NCI-H69 (cell line): ENCODE measurements at regions not wholly inside any gene's neighbourhood (a gene's known extent, or its start where the extent isn't known, plus 50 kb on each side); places are given as distances from the start of the nearest gene placed in this dataset.
"Not testable (repeated sequence)": the region's sequence is repeated elsewhere in the genome, so short reads cannot be mapped to it uniquely, and the experiment has no call there.

ENCODE experiments used
- DNase-seq: peaks from one replicate; lab custom pipeline; 2025; lab: John Stamatoyannopoulos, UW

DNA sequence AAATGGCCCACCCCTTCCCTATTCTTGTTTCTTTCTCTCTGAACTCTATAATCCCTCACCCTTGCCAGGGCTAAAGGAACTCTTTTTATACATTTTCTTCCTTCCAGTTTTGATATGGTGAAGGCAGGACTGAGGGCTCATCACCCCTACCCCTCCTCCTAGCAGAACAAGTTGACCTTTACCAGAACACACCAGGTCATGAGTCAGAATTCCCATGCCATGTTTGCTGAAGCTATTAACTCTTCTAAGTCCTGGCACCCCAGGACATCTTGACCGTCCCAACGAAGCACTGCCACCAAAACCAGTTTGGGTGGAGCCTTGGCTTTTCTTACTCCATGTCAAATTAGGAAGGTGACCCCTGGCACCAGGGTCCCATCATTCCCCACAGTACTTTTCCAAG is 57.5 kb upstream of the DYNLT3 start:
- DNase-seq = no peak

DNA sequence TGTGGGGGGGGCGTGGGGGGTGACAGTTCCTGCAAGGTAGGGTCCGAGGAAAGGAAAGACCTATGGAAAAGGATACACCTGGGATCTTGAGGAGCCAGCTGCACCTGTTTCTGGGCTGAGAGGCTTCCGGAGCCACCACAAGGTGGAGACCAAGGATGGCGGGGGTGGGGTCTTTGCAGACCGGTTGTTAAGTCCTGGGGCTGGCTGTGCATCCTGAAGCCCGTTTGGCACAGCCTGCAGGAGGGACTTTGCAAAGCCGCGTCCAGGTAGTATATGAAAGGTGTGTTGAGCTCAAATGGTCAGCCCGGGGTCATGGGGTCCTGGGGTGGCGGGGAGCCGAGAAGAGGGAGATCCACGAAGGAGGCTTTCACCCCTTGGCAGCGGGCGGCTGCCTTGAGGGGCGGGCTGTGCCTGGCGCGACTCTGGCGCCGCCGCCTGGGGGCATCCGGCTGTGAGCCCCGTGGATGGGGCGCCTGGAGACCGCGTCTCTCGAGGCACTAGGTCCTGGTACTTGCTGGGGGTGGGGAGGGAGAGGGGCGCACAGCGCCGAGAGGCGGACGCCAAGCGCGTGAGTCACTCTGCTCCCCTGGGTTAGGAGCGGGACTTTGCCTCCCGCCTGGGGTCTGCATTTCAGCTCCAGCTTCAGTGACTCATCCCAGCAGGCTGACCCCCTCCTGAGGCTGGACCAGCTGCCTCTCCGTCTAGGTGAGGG is 58.2 kb upstream of the DYNLT3 start:
- DNase-seq = peak; percentile 92

DNA sequence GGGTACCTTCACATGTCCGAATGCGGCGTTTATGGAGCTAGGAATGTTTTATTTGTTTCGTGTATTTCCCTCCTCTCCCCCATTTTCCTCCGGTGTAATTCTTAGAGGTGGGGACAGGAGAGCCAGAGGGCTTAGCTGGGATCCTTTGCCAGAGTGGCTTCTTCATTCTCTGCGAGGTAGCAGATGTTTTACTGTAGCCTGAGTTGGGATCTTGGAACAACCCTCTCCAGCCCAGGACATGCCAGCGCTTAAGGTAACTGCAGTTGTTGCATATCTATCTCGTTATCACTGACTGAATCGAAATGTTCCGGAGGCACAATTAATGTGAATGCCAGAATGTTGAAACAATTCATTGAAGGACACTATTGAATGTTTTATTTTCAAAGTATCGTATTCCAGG is 59.0 kb upstream of the DYNLT3 start:
- DNase-seq = peak; percentile 58

DNA sequence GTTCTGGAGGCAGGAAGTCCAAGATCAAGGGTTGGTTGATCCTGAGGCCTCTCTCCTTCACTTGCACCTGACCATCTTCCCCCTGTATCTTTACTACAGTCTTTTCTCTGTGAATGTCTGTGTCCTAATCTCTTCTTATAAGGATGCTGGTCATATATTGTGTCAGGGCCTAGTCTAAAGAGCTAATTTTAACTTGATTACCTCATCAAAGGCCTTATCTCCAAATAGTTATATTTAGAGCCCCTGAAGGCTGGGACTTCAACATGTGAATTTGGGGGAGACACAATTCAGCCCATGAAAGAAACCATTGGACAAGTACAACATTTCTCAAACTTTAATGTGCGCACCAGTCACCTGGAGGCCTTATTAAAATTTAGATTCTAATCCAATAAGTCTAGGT is 62.8 kb upstream of the DYNLT3 start:
- no peak for DNase-seq

DNA sequence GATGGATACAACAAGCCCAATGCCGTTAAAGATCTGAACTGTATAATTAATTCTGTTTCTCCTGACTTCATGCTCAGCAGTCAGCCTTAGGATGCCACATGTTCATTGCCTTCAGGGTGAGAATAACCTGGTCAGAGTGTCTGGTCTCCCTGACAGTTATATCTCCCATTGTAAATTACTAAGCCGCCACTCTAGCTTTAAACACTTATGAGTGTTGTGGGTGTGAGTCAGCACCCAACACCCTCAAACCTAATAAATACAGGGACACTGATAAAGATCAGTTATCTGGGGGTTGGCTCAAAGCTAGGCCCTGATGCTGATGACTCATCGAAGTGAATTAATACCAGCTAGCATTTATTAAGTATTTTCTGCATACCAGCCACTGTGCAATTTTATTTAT is 64.9 kb upstream of the DYNLT3 start:
- peak; percentile 87 for DNase-seq

DNA sequence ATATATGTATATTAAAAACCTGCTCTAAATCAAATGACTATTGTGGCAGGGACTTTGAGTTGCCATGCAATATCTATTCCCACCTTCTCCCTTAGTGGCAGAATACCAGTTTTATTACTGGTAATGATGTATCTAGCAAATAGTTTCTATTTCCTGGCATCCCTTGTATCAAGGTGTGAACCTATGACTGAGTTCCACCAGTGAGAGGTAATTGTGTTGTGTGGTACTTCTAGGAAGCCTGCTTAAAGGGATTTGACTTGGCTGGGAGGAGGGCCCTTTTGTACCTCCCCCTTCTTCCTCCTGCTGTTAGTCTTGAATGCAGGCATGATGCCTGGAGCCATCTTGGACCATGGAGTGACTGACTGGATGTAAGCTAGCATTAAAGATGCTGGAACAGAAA is 65.4 kb upstream of the DYNLT3 start:
- DNase-seq = peak; percentile 31

DNA sequence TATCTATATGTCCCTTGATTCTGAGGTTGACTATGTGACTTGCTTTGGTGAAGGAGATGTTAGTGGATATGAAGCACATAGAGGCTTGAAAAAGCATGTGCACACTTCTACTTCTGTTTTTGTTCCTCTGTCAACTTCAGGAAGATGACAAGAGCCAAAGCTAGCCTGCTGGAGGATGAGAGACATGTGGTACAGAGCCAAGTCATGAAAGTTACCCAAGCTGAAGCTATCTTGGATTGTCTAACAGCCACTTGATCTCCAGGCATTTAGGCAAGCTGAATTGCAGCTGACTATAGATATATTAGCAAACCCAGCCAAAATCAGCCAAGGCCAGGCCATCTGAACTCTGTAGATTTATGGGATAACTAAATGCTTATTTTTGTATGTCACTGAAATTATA is 70.8 kb upstream of the DYNLT3 start:
- DNase-seq = no peak

DNA sequence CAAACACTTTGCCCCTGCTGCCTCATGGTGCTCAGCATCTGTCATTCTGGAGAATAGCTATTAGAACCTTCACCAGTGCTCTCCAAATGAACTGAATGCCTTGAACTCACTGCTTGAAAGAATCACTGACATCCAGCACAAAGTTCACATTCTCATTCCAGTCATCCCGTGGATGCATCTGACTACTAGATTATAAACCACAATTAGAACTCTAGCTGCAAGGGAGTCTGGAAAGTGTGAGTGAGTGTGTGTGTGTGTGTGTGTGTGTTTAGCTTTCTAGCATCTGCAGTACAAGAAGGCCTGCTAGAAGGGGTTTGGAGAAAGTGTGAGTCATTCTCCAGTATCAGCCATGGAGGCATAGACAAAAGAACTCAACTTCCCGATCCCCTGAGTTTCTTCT is 71.3 kb upstream of the DYNLT3 start:
- DNase-seq = no peak

DNA sequence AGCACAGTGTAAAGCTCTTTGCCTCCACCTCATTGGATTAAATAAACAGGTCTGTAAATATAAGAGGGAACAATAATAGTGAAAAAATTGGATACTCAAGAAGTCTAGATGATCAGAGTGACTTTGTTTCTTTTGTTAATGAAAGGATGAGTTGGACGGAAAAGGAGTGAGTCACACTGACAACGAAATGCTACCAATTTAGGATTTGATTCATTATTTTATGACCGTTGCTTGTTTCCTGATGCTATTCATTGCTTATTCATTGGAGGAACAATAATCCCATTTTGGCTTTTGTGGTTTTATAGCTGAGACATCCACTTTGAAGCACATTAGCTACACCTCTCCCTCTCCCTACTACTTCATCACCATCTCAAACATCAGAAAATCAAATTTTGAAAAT is 74.4 kb upstream of the DYNLT3 start:
- peak; percentile 40 for DNase-seq

DNA sequence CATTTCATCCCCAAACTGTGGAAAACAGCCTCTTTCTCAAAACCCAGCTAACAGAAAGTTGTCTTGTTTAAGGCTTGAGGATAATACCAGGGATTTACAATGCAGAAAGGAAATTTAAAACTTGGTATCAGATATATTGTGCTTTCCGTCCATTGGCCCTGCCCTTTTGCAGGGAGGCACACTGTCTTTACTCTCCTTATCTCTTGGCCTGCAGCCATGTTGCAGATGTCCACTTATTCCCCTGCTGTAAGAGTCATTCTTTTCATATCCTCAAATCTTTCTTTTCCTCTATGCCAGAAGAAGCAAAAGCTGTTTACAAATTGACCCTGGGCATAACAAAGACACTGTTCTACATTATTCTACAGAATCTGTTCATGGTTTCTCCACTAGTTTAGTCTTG is 75.6 kb upstream of the DYNLT3 start:
- DNase-seq = no peak

DNA sequence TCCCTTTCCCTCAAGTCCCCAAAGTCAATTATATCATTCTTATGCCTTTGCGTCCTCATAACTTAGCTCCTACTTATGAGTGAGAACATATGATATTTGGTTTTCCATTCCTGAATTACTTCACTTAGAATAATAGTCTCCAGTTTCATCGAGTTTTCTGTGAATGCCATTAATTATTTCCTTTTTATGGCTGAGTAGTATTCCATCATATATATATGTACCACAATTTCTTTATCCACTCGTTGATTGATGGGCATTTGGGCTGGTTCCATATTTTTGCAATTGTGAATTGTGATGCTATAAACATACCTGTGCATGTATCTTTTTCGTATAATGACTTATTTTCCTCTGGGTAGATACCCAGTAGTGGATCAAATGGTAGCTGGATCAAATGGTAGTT is 78.4 kb upstream of the DYNLT3 start:
- not testable (repeated sequence) for DNase-seq

DNA sequence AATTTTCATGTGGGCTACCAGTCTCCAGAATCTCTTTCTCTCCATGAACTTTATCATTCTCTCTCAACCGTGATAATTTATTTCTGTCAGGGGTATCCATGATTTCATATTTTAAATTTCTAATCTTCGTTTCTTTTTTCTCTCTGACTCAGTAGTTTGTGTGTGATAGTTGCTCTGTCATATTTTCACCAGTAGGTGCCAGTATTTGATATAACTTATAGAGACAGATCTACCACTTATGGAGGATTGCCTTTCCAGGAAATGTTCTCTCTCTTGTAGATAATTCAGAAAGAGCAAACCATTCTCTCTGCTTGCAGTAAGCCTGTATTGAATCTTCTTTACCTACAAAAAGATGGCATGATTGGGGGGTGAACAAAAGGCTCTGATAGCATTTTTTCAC is 79.3 kb upstream of the DYNLT3 start:
- DNase-seq = peak; percentile 71

DNA sequence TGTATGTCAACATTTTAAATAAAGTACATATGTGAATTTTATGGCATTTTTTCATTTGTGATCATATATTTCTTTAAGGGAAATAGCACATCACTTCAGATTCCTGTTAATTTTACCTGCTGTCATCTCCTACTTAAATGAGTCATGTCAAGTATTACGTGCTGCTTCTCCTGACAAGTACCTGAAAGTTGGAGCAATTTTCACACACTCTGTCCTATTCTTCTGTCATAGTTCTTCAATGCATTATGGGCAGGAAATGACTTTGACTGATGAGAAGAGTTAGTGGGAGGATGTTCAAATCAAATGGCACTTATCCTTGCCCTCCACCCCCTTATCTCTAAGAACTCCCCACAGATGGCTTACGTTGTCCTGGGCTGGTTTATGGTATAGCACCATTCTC is 64.2 kb upstream of the SYTL5 start:
- no peak for DNase-seq

DNA sequence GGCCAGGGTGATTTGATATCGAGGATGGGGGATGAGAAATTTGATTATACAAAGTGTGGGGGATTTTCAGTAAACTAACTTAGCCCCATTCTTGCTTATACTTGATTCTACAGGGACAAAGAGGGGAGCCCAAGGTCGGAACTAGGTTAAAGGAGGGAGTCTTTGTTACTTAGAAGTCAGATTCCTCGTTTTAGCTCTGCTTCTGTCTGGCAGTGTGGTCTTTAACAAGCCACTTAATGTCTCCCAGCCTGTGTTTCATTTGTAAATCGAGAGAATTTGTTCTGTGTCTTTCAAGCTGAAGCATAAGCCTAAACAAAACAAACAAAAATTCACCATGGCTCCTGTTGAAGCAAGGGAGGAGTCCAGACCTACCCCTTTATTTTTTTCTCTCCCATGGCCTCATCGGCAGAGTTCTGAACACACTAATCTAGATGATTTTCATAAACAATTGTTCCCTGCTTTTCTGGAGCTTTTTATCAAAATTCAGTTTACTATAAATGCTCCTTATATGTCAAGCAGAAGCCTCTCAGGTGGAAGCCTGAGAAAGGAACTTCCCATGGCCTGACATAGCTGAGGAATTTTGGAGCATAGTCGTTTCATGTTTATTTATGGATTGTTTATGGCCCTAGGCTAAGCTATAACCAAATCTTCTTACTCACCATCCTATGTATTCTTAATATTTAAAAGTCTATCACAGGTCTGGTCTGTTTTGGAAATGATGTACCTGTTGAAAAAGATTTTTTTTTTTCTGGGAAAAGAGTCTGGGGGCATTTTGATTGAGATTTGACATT is 62.6 kb upstream of the SYTL5 start:
- no peak for DNase-seq

DNA sequence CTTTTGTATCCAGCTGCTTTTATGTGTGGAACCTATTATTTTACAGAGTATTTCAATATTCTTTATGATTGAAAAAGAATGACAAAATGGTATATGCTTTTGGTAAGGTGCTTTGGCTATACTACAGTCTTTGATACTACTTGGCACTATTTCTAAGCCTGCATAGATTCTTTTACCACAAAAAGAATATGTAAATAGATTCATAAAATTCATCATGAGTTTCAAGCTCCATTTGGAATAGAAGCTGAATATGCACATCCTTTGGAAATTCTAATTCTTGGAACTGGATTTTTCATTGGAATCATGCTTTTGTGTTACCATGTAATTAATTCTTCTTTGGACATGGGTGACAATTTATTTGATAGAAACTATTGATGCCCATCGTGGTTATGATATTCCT is 60.2 kb upstream of the SYTL5 start:
- no peak for DNase-seq

DNA sequence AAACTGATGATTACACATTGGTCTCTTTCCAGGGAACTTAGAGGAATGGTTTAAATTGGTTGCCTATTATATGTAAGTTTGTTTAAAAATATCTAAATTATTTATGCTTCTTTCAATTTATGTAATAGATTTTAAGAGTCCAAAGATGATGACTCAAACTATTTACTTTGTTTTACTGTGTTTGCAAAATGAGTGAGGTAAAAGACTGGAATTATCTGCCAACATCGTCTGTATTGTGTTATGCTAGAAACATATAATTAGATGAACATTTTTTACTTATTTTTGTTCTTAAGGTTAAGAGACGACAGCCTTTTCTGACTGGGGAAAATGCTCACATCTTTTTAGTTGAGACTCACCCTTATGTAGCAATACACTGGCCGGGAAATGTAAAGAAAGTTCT is 51.1 kb upstream of the SYTL5 start:
- DNase-seq = peak; percentile 62

DNA sequence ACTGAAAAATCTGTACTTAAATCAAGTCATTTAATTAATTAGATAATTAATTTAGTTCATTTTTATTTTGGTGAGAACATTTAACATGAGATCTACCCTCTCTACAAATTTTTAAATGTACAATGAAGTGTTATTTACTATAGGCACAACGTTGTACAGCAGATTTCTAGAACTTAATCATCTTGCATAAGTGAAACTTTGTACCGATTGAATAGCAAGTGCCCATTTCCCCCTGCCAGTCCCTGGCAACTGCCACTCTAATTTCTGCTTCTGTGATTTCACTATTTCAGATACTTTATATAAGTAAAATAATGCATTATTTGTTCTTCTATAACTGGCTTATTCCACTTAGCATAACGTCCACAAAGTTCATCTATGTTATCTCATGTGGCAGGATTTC is 50.1 kb upstream of the SYTL5 start:
- no peak for DNase-seq
